Hematopoietic multipotent progenitor cell treated with erythropoietin and hydrocortisone succinate and interleukin-3 and kit ligand, for 4 days (in vitro differentiated cells): ENCODE measurements at regions not wholly inside any gene's neighbourhood (a gene's known extent, or its start where the extent isn't known, plus 50 kb on each side); places are given as distances from the start of the nearest gene placed in this dataset.

ENCODE experiments used
- DNase-seq: peaks from one replicate; pipeline ENCODE4 v3.0.0-alpha.2; 2015

DNA sequence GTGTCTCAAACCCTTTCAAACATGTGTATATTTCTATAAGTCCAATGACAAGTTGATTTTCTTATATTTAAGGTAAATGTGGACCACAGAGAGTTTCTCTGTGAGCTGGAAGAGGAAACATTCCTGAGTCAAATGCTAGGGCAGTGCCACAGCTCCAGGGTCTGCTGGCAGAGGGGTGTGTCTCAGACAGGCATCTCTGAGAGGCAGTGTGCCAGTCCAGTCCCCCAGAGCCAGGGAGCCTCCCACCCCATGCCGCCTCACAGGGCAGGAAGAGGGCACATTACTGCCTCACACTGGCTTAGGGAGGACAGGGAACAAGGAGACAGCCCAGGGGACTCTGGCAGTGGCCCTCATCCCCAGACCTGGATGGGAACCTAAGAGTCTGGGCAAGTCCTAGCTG is 120.2 kb downstream of the TENT4A start:
- no peak for DNase-seq

DNA sequence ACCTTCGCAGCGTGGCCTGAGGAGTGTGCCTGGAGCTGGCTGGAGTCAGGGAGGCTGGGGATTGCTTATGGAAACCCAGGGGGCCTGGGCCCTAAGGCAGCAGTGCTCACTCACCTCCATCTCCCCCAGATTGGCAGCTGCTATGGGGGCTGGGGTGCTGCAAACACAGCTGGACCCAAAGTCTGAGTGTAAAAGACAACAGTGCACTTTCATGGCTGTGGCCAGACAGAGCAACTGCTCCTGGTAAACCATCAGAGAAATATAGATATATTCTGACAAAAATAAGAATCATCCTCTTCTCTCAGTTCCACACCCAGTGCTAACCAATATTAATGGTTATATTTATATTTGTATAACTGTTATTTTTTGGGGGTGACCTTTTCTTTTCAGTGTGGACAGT is 123.9 kb downstream of the TENT4A start:
- DNase-seq = no peak

GRCh38 chr5:6837519-6838110 is 124.4 kb downstream of the TENT4A start:
- DNase-seq = peak; percentile 53

DNA sequence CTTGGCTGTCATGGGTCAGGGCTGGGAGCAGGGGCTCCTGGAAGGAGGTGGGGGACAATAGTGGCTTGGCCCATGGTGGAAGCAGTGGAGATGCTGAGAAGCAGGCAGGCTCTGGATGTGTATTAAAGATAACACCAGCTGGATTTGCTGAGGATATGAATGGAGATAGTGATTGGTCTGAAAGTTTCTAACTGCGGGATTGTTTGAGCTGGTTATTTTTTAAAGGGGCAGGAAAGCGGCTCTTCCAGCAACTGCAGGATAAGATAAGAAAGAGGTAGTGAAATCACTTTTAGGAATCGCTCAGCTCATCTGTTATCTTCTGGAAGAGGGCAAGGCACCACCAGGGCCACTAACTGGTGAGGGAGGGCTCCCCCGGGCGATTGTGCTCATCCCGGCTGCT is 125.5 kb downstream of the TENT4A start:
- DNase-seq = peak; percentile 32

DNA sequence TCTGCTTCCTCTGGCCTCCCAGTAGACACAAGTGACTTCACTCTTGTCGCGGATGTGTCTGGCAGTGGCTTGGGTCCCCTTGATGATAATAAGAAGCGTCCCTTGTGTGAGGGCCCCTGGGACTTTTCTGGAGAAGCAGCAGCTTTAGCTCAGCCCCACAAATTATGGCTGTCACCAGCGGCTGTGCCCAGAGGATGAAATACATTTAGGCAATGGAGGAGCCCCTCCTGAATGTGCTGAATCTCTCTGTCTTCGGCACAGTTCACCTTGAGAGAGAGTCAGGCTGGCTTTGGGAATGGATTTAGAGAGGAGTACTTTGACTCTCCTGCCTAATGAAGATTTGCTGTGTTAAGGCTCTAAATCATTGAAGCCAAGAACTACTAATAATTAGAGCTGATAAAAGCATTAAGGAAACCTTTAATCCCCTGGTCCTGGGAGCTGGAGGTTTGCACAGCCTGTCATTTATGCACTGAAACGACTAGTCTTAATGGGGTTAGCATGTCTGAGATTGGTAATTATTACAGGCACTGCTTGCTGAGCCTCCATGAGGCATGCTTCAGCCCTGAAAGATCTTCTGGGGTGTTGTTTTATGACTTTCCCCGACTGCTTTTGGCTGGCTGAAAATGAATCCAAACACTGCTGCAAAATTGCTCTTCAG is 127.0 kb downstream of the TENT4A start:
- no peak for DNase-seq

- no peak for DNase-seq
These were observed 130.1 kb downstream of the TENT4A start for GRCh38 chr5:6843335-6843734.

- no peak for DNase-seq
These were observed 130.6 kb downstream of the TENT4A start for GRCh38 chr5:6843821-6844220.

DNA sequence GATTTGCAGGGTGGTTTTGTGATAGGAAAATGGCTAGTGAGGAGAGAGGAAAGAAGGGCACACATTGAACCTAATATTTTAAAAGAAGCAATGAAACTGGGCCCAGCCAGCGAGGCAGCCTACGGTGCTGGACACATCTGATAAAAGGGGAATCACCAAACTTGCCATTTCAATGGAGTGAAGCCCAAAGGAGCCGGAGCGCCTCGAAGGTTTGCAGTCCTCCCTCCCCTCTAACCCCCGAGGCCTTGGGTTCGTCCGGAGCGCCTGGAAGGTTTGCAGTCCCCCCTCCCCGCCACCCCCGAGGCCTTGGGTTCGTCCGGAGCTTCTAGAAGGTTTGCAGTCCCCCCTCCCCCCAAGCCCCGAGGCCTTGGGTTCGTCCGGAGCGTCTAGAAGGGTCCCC is 132.6 kb downstream of the TENT4A start:
- DNase-seq = no peak

DNA sequence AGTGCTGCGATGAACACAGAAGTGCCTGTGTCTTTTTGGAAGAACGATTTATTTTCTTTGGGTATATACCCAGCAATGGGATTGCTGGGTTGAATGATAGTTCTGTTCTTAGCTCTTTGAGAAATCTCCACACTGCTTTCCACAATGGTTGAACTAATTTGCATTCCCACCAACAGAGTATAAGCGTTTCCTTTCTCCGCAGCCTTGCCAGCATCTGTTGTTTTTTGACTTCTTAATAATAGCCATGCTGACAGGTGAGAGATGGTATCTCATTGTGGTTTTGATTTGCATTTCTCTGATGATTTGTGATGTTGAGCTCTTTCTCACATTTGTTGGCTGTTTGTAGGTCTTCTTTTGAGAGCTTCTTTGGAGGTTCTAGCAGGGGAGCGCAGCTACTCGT is 134.6 kb downstream of the TENT4A start:
- DNase-seq = no peak

- no peak for DNase-seq
These were observed 136.3 kb downstream of the TENT4A start for GRCh38 chr5:6849316-6850105.

GRCh38 chr5:6850106-6850432 is 136.8 kb downstream of the TENT4A start:
- no peak for DNase-seq

DNA sequence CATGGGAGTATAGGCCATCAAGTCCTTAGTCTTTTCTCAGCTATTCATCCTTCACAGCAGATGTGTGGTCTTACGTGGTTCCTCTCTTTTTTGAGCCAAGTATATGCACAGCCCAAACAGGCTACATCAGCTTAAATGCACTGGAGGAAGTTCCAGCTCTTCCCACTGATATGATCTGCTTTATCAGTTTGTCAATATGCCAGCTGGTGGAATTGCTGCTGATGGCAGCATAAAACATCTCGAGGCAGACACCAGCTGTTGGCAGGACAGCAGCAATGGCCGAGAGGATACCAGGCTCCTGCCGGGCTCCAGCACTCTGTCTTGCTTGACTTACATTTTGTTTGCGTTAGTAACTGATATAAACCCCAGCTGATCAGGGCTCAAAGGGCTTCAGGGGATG is 143.4 kb downstream of the TENT4A start:
- DNase-seq = peak; percentile 30

DNA sequence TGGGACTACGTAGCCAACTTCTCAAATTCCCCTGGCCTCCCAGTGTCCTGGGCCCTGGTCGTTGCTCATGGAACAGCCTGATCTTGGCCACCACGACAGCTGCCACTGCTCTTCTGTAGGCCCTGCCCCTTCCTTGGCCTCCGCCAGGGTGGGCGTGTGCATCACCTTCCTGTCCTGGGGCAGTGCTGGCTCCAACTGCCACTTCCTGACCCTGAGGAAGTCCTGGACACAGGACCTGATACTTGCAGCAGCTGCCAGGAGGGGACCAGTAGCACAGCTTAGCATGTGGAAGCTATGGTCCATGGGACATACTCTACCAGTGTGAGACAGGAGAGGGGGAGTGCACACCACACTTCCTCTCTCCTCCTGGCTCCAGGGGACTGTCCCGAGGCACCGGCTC is 145.2 kb downstream of the TENT4A start:
- no peak for DNase-seq

DNA sequence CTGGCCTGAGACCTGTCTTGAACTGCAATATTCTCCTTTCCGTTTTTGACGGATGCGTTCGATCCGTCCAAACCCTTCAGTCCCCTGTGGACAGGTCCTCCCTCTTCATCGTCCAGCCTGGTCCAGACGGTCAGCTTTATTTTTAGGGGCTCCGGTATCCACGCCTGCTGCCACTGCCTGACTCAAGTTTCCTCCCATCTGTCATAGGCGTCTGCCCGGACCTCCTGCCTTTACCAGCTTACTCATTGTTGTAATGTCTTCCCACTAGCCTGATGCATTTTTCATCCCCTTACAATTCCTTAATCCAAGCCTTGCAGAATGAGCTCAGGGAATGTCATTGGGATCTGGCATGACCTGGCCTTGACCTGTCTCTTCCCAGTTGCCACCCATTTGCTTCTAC is 145.8 kb downstream of the TENT4A start:
- DNase-seq = no peak

- DNase-seq = peak; percentile 9
These were observed 146.9 kb downstream of the TENT4A start for GRCh38 chr5:6859951-6860638.

GRCh38 chr5:6861036-6861435 is 147.8 kb downstream of the TENT4A start:
- no peak for DNase-seq

GRCh38 chr5:6861667-6862066 is 148.4 kb downstream of the TENT4A start:
- no peak for DNase-seq

- DNase-seq = no peak
These were observed 149.1 kb downstream of the TENT4A start for GRCh38 chr5:6862306-6862705.

- DNase-seq = no peak
These were observed 154.5 kb downstream of the TENT4A start for GRCh38 chr5:6867712-6868111.

- DNase-seq = no peak
These were observed 154.9 kb downstream of the TENT4A start for GRCh38 chr5:6868171-6868570.

GRCh38 chr5:6868575-6869215 is 155.5 kb downstream of the TENT4A start:
- peak; percentile 46 for DNase-seq

DNA sequence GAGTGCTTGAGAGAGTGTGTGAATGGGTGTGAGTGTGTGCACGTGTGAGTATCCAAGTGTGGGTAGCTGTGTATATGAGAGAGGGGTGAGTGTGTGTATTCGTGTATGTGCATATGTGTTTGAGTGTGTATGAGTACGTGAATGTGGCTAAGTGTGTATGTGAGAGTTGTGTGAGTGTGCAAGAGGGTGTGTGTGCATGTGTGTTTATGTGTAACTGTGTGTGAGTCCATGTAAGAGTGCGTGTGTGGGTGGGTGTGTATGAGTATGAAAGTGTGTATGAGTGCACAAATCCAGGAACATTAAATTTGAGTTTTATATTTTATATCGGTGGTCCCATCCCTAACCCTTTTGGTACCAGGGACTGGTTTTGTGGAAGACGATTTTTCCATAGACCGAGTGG is 156.4 kb downstream of the TENT4A start:
- no peak for DNase-seq

DNA sequence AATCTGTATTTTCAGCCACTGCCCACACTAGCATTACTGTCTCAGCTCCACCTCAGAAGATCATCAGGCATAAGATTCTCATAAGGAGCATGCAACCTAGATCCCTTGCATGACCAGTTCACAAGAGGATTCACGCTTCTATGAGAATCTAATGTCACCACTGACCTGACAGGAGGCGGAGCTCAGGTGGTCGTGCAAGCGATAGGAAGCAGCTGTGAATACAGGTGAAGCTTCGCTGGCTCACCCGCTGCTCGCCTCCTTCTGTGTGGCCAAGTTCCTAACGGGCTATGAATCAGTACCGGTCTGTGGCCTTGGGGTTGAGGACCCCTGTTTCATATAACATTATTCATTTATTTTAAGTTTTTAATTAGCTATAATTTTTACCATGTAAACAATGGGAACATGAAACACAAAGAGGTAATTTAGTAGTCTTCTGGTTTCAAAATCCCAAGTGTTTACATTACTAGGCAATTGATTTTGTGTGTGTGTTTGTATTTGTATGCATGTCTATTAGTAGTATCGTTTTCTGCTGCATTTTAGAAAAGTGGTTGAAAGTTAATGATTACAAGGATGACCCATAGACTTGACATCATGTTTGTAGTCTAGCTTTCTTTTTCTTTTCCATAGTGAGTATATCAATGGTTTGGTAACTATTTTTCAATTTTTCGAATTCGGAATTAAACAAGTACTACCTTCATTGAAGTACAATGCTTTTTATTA is 159.4 kb downstream of the TENT4A start:
- DNase-seq = no peak
